Stimulated activated CD8-positive, alpha-beta memory T cell treated with anti-CD3 and anti-CD28 coated beads, Interleukin-15, amount 100 ng/mL, for 1 hour (primary cell): ENCODE measurements at regions not wholly inside any gene's neighbourhood (a gene's known extent, or its start where the extent isn't known, plus 50 kb on each side); places are given as distances from the start of the nearest gene placed in this dataset.

ENCODE experiments used
- DNase-seq: peaks from one replicate; pipeline ENCODE4 v3.0.0-alpha.2; 2020; ENCODE audit warnings: low read depth

GRCh38 chr12:107978201-107978600 lies 150.9 kb upstream of the WSCD2 start:
- no peak for DNase-seq

DNA sequence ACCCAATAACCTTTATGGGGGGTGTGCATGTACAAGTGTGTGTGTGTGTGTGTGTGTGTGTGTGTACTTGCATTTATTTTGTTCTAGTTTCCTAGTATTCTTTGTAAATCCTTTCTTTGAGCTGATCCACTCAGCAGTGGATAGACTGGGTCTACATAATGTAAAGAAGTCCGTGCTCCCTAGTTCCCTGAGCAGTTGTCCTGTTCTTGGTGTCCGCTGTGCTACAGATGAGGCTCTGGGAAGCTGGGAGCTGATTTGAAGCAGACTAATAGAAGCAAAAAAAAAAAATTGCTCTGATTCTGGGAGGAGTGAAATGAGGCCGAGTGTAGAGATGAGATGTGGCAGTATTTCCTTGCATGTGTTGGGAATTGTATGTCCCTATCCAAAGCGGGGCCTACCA lies 150.4 kb upstream of the WSCD2 start:
- no peak for DNase-seq

DNA sequence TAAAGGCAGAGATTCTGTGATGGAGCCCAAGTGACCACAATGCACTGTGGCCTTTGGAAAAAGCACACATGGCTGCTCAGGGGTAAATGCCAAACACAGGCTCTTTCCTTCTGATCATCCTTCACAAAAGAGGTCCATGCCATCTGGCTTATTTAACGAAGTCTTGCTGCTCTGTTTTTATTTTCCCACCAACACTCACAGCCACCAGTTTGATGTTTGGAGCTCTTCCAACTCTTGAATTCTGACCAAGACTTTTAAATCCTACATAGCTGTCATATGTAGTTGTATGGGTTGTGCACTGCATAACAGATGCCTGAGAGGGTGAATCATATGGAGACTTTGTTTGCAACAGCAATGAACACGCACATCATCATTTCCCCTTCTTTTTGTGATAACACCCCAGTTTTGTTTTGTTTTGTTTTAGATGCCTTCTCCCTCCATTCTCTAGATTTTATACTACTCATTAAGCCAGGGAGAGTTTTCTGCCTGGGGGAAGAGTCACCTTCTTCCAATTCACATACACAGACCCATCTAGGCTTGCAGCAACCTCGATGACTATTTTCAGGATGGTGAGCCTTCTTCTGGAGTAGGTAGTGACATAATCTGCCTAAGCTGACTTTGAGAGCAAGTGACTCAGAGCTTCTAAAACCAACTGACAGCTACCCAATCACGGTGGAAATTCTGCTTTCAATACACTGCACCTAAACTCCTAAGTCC lies 145.2 kb upstream of the WSCD2 start:
- DNase-seq, result no peak

DNA sequence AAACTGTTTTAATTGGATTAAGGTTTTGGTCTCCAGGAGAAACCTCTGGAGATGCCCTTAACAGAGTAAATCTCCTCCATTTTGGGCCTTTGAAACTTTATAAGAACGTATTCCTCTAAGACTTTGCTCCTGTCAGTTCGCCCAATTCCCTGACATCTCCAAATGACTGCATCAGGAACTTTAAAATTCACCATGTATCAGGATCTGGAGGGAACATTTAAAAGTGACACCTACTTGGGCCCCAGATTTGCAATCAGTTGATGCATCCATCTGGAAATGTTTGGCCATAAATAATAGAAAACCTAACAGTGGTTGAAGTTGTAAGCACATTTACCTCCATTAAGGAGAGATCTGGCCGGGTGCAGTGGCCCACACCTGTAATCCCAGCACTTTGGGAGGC lies 144.1 kb upstream of the WSCD2 start:
- DNase-seq, result no peak

DNA sequence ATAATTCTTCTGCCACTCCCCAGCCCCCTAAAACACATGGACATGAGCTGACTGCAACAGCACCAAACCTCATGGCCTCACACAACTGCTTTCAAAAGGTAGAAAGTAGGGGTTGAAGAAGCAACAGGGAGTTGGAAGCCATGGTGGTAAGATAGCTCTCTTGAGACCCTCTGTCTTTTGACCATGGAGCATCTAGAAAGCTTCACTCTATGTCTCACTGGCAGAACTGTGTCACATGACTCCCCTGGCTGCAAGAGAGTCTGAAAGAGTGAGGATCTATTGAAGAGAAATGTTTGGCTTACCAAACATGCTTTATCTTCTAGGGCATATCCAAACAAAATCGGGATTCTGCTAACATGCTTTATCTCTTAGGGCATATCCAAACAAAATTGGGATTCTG lies 142.9 kb upstream of the WSCD2 start:
- no peak for DNase-seq

DNA sequence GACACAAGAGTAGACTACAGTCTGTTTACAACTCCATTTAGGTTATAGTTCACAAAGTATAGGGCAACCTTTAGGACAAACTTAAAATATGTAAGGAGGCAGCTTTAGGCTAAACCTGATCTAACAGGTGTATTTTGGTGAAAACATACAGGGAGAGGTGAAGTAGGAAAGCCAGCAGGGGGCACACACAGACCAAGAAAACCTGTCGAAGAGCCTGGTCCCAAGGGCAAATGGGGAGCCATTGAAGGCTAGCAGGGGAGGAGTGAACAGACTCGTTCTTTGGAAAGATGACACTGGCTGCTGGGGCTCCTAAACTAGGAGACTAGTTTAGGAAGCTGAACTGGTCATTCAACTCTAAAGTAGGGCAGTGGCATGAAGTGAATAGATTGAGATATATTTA lies 138.8 kb upstream of the WSCD2 start:
- no peak for DNase-seq

- DNase-seq, result no peak
These were observed 137.1 kb upstream of the WSCD2 start for GRCh38 chr12:107992029-107992428.

- no peak for DNase-seq
These were observed 136.1 kb upstream of the WSCD2 start for GRCh38 chr12:107992870-107993451.

DNA sequence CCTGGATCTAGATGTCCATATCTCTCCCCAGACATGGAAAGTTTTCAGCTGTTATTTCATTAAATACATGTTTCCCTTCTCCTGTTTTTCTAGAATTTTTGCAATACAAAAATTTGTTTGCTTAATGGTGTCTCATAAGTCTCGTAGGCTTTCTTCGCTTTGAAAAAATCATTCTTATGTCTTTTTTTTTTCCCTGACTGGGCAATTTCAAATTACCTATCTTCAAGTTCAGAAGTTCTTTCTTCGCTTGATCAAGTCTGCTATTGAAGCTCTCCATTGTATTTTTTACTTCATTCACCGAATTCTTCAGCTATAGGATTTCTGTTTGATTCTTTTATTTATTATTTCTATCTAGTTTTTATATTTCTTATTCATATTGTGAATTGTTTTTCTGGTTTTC lies 130.2 kb upstream of the WSCD2 start:
- no peak for DNase-seq

- DNase-seq, result no peak
These were observed 129.0 kb upstream of the WSCD2 start for GRCh38 chr12:108000111-108000510.

DNA sequence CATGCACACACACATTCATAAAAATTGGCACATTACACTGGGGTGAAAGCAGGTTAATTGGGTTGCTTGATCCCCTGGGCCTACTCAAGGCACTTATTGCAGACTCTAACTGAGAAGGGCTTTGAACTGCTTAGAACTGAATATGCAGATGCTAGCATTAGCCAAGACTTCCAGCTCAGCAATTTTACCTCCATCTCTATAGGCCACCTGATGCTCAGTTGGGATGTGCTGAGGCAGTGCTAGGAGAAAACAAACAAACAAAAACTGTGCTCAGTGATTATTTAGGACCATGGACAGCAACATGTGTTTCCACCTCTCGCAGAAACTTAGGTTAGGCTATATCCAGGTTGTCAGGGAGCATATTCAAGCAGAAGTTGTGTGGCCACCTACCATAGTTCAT lies 124.8 kb upstream of the WSCD2 start:
- DNase-seq, result no peak

DNA sequence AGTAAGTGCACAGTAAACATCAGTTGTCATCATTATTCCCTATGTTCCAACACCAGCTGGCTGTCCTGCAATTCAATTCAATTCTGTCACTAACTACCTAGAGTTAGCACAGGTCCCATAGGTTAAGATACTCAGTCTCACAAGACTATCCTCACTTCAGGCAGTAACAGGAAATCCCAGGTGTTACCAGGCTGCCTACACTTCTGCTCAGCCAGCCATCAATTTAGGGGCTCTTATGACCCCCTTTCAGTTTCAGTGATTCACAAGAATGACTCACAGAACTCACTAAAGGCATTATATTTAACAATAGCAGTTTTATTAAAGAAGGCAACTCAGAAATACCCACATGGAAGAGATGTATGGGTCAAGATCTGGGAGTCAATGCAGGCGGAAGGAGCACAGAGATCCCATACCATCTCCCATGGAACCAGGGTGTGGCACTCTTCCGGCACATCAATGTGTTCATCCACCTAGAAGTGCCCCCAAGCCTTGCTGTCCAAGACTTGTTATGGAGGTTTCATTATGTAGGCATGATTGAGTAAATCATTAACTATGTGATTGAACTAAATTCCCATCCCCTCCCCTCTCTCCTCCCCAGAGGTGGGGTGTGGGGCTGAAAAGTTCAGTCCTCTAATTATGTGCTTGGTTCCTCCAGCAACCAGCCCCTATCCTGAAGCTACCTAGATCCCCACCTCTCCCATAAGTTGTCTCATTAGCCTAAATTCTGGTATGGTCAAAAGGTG lies 120.8 kb upstream of the WSCD2 start:
- no peak for DNase-seq

GRCh38 chr12:108009442-108010070 lies 119.5 kb upstream of the WSCD2 start:
- DNase-seq, result no peak

DNA sequence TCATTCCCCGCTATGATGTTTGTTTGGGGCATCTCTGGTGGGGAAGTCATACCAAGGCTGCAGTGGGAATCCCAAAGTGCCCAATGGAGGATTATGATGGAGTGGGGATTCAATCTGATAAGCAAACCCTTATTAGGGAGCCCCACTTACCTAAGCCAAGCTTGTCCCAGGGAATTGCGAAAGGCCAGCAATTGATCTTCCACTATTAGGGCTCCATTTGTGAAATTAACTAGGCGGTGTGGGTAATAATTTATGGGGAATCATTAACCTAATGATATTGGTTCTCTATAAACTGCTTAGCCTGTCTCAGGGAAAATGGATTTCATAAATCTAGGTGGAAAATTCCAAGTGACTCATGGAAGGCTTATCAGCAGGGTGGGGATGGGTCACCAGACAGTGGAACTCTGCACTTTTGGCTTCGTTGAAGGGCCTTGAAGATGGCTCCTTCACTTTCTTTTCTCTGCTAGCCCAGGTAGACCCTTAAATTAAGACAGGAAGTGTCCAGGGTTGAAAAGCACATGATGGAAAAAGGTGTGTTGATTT lies 113.0 kb upstream of the WSCD2 start:
- no peak for DNase-seq

DNA sequence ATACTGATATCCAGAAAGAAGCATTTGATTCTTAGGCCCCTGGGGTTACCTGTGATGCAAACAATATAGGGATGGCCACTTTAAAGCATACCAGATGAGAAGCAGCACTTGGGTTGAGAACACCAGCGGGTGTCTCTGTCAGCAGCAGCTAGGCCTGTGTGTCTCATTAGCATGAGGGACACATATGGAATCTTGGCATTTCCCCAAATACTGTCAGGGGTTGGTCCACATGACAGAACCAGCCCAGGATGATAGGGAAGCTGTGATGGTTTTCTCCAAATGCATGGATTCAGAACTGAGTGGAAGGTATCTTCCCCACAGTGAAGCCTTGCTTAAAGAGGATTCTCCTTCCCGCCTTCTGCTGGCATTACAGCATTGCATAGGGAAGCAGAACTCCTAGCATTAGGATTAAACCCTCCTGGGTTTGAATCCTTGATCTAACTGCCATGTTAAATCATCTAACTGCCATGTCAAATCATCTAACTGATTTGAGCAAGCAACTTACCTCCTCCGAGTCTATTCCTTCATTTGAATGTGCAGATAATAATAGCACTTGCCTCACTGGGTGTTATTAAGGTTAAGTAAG lies 111.5 kb upstream of the WSCD2 start:
- DNase-seq, result no peak

- DNase-seq, result no peak
These were observed 109.2 kb upstream of the WSCD2 start for GRCh38 chr12:108019862-108020261.

DNA sequence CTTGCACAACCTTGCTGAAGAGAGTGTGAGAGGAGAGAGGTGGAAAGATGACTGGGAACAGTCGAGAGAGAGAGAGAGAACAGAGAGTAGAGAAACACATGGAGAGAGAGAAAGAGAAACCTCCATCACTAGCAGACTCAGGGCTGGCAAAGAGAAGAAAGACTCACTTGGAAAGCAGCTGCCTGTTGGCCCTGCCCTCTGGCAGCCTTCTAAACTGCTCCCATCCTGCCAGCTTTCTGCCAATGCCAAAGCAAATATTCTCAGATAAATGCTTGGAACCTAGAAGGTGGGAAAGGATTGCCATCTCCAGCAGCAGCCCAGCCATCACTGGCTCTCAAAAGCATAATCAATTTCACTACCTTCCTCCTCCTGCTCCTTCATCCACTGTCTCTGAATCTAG lies 107.9 kb upstream of the WSCD2 start:
- no peak for DNase-seq

DNA sequence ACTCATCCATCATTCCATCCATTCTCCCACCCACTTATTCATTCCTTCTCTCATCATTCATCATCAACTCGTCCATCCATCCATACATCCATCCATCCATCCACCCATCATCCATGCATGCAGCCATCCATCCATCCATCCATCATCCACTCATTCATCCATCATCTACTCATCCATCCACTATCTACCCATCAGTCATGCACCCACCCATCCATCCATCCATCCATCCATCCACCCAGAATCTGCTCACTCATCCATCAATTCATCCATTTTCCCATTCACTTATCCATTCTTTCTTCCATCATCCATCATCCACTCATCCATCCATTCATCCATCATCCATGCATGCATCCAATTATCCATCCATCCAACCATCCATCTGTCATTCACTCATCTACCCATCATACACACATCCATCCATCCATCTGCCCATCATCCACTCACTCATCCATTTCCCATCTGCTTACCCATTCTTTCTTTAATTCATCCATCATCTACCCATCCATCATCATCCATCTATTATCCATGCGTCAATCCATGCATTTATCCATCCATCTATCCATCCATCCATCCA lies 107.1 kb upstream of the WSCD2 start:
- DNase-seq, result no peak

DNA sequence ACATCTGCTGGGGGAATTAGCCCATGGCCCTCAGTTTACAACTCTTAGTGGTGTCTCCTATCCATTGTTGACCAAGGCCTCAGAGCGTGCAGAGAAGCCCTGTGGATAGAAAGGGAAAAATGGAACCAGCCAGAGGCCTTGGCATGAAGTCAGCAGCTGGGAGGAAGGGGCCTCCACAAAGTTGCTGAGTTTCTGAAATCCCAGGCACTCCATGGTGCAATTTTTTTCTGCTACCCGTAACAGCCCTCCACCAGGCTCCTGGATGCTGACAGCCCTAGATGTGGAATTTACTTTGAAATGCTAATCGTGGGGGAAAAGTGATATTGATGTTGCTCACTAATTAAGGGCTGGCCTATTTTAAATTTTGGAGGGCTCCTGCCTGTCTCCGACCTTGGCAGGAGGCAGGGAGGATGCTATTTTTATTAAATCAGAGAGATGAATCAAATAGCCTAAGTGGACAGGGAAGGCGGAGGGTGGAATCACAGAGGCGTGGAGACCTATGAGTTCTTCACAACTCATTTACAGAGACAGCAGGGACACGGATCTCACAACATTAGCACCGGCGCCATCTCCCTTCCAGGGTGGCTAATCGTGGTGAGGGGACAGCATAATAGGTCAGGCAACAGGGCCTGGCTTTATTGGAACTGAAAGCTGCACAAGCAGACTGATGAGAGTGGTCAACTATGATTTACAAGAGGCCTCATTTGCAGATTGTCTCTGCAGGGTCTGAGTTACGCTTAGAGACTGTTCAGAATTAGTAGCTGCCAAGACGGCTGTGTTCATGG lies 99.8 kb upstream of the WSCD2 start:
- DNase-seq, result no peak

DNA sequence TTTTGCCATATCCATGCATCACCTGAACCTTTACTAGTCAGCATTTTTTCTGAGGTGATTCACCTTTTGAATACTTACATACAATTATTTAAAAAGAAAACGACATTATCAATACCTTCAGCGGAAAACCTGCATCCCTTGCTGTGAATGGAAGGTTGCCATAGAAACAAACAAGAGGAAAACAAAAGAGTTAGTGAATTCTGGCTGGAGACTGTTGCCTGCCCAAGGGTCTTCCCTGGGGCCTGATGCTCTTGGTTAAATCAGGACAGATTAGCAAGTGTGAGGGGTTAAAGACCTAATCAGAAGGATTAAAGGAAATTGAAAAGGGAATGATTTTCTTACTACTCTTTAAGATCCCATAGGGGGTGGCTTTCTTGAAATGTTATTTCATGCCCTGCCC lies 96.0 kb upstream of the WSCD2 start:
- DNase-seq, result no peak

DNA sequence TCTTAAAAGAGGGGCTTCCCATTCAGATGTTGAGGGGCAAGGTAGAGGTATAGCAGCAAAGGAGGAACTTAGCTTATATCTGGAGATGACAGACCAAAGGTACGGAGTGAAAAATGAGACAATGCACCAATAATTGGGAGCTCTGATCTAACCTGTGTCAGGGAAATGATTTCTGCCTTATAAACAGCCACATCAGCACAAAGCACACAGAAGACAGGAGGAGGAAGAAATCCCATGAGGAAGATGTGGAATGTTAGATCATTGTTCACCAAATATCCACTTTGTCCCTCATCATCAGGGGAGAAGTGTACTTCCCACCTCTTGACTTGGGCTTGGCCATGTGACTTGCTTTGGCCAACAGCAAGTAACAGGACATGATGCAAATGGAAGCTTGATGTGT lies 93.7 kb upstream of the WSCD2 start:
- no peak for DNase-seq
